GM10248 (cell line): ENCODE measurements at regions not wholly inside any gene's neighbourhood (a gene's known extent, or its start where the extent isn't known, plus 50 kb on each side); places are given as distances from the start of the nearest gene placed in this dataset.
A peak's percentile ranks its signal among the peaks of the same experiment; 100 is the strongest.
"Not testable (repeated sequence)": the region's sequence is repeated elsewhere in the genome, so short reads cannot be mapped to it uniquely, and the experiment has no call there.

Experiments used
- CTCF ChIA-PET: fragments of 300-600 bp; sonication (Branson Sonifier 250); formaldehyde crosslinking; extraction: SDS; loops from one replicate; lab custom pipeline; 2021; ENCODE audit warnings: antibody characterized with exemption; lab: Yijun Ruan, JAX
- POLR2A ChIA-PET: fragments of 350-650 bp; sonication (Branson Sonifier 250); formaldehyde crosslinking; extraction: SDS; loops from one replicate; lab custom pipeline; 2020; ENCODE audit warnings: antibody characterized with exemption; lab: Yijun Ruan, JAX
- DNase-seq: peaks from one replicate; pipeline ENCODE4 v3.0.0; 2012; ENCODE audit errors: extremely low spot score
- CTCF ChIP-seq: IDR thresholded peaks from 2 replicates; pipeline ENCODE4 v1.5.1; 2012; ENCODE audit warnings: mild to moderate bottlenecking, low read depth; ENCODE audit errors: extremely low read depth, missing control alignments, control extremely low read depth

- CTCF ChIA-PET, POLR2A ChIA-PET: not testable (repeated sequence)
- peak; percentile 20 for TF ChIP-seq CTCF
- peak; percentile 93 for DNase-seq
These were observed 229.0 kb upstream of the FRG2C start for GRCh38 chr3:75434913-75435793.

GRCh38 chr3:75435794-75436400 is 228.2 kb upstream of the FRG2C start:
- DNase-seq = peak; percentile 51
- POLR2A ChIA-PET, CTCF ChIA-PET: not testable (repeated sequence)

GRCh38 chr3:75440986-75441385 is 223.1 kb upstream of the FRG2C start:
- CTCF ChIA-PET, POLR2A ChIA-PET, DNase-seq: not testable (repeated sequence)

- CTCF ChIA-PET, POLR2A ChIA-PET, DNase-seq: not testable (repeated sequence)
These were observed 219.5 kb upstream of the FRG2C start for GRCh38 chr3:75444634-75445033.

- CTCF ChIA-PET, POLR2A ChIA-PET: not testable (repeated sequence)
These were observed 218.9 kb upstream of the FRG2C start for GRCh38 chr3:75445234-75445633.

GRCh38 chr3:75446948-75447347 is 217.2 kb upstream of the FRG2C start:
- CTCF ChIA-PET, POLR2A ChIA-PET, DNase-seq: not testable (repeated sequence)

More at GRCh38 chr3:75445234-75445633, 218.9 kb upstream of the FRG2C start:
- DNase-seq = not testable (repeated sequence)

- CTCF ChIA-PET, DNase-seq, POLR2A ChIA-PET: not testable (repeated sequence)
These were observed 210.8 kb upstream of the FRG2C start for GRCh38 chr3:75453328-75453727.

GRCh38 chr3:75453839-75454238 is 210.3 kb upstream of the FRG2C start:
- POLR2A ChIA-PET, CTCF ChIA-PET, DNase-seq: not testable (repeated sequence)

- DNase-seq, CTCF ChIA-PET, POLR2A ChIA-PET: not testable (repeated sequence)
These were observed 189.6 kb upstream of the FRG2C start for GRCh38 chr3:75474530-75474929.

GRCh38 chr3:75496600-75496999 is 167.5 kb upstream of the FRG2C start:
- DNase-seq, POLR2A ChIA-PET, CTCF ChIA-PET: not testable (repeated sequence)

GRCh38 chr3:75500357-75500756 is 163.8 kb upstream of the FRG2C start:
- CTCF ChIA-PET, POLR2A ChIA-PET, DNase-seq: not testable (repeated sequence)

- DNase-seq, CTCF ChIA-PET, POLR2A ChIA-PET: not testable (repeated sequence)
These were observed 162.0 kb upstream of the FRG2C start for GRCh38 chr3:75502171-75502570.

GRCh38 chr3:75502769-75503756 is 161.1 kb upstream of the FRG2C start:
- not testable (repeated sequence) for DNase-seq

More at GRCh38 chr3:75502769-75503756, 161.1 kb upstream of the FRG2C start:
- CTCF ChIA-PET, POLR2A ChIA-PET: not testable (repeated sequence)
